Smooth muscle cell (in vitro differentiated cells): ENCODE measurements at regions not wholly inside any gene's neighbourhood (a gene's known extent, or its start where the extent isn't known, plus 50 kb on each side); places are given as distances from the start of the nearest gene placed in this dataset.

Experiments
- DNase-seq: peaks from one replicate; lab custom pipeline; 2025; ENCODE audit not compliant: unreplicated experiment; lab: John Stamatoyannopoulos, UW
- H2AFZ ChIP-seq: fragments of 200-600 bp; sonication (generic); 2 replicates; pipeline ENCODE4 v1.6.0; 2016; ENCODE audit warnings: antibody characterized with exemption, low read depth, mild to moderate bottlenecking
- H3F3A ChIP-seq: fragments of 200-600 bp; sonication (generic); 2 replicates; pipeline ENCODE4 v1.6.0; 2017; ENCODE audit warnings: antibody characterized with exemption, low read depth
- H3K27ac ChIP-seq: fragments of 200-600 bp; sonication (generic); 2 replicates; pipeline ENCODE4 v1.5.1; 2016; ENCODE audit warnings: low read depth, mild to moderate bottlenecking
- H3K27me3 ChIP-seq: fragments of 200-600 bp; sonication (generic); 2 replicates; pipeline ENCODE4 v1.6.1; 2016; ENCODE audit warnings: low read depth, mild to moderate bottlenecking
- H3K36me3 ChIP-seq: fragments of 200-600 bp; sonication (generic); 2 replicates; pipeline ENCODE4 v1.5.1; 2016; ENCODE audit warnings: low read depth
- H3K4me1 ChIP-seq: fragments of 200-600 bp; sonication (generic); 2 replicates; pipeline ENCODE4 v1.5.1; 2016; ENCODE audit warnings: low read depth
- H3K4me2 ChIP-seq: fragments of 200-600 bp; sonication (generic); 2 replicates; pipeline ENCODE4 v1.6.0; 2016; ENCODE audit warnings: mild to moderate bottlenecking
- H3K4me3 ChIP-seq: fragments of 200-600 bp; sonication (generic); 2 replicates; pipeline ENCODE4 v1.5.1; 2016; ENCODE audit warnings: mild to moderate bottlenecking
- H3K79me2 ChIP-seq: fragments of 200-600 bp; sonication (generic); 2 replicates; pipeline ENCODE4 v1.6.0; 2016; ENCODE audit warnings: low read depth, mild to moderate bottlenecking
- H3K9ac ChIP-seq: fragments of 200-600 bp; sonication (generic); 2 replicates; pipeline ENCODE4 v1.6.0; 2016; ENCODE audit warnings: low read depth
- H3K9me3 ChIP-seq: fragments of 200-600 bp; sonication (generic); replicated peaks from 2 replicates; pipeline ENCODE4 v1.5.1; 2016; ENCODE audit warnings: low read depth
- H4K20me1 ChIP-seq: fragments of 200-600 bp; sonication (generic); 2 replicates; pipeline ENCODE4 v1.6.0; 2016; ENCODE audit warnings: low read depth
- WGBS: methylation state at CpG from one replicate; pipeline ENCODE4 v1.1.7; 2016; ENCODE audit warnings: low lambda C conversion rate; 5-methylcytosine and 5-hydroxymethylcytosine counted together
- TF ChIP-seq, protein P1 (sequence below): fragments of 200-600 bp; sonication (generic); IDR thresholded peaks from 2 replicates; pipeline ENCODE4 v1.5.1; 2017; ENCODE audit warnings: borderline replicate concordance, mild to moderate bottlenecking, antibody characterized with exemption; ENCODE audit not compliant: insufficient read depth, poor library complexity, severe bottlenecking

DNA sequence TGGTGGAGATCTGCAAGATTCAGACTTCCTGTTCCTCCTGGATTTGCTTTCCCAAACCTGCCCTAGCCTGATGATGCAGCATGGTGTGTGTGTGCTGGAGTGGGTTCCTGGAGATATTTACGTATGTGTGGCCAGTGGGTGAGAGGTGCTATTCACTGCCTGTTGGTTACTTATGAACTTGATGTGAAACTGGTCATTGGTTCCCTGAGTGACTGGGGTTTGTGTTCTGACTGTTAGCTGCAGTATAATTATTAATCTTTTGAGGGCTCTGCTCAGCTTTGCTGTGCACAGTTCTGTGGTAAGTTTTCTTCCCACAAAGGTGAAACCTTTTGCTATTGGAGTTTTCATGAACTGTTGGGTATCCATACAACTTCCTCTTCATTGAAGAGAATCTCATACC lies 541.8 kb upstream of the FBXO33 start:
- Histone ChIP-seq H3K9ac (no peak overlapping the region), H3K4me3 (no peak overlapping the region), H3K4me2 (no peak overlapping the region), H3K9me3 (no peaks in the 10 kb centered on the region), H4K20me1 (no peaks in the 10 kb centered on the region), H2AFZ (no peak overlapping the region), H3F3A (no peaks in the 10 kb centered on the region), H3K4me1 (no peaks in the 10 kb centered on the region), H3K27ac (no peak overlapping the region), H3K27me3 (no peaks in the 10 kb centered on the region), H3K79me2 (no peaks in the 10 kb centered on the region), H3K36me3 (no peaks in the 10 kb centered on the region)
- WGBS = 83% methylated on average over 1 of the region's 1 CpG
- TF ChIP-seq, protein P1, sequence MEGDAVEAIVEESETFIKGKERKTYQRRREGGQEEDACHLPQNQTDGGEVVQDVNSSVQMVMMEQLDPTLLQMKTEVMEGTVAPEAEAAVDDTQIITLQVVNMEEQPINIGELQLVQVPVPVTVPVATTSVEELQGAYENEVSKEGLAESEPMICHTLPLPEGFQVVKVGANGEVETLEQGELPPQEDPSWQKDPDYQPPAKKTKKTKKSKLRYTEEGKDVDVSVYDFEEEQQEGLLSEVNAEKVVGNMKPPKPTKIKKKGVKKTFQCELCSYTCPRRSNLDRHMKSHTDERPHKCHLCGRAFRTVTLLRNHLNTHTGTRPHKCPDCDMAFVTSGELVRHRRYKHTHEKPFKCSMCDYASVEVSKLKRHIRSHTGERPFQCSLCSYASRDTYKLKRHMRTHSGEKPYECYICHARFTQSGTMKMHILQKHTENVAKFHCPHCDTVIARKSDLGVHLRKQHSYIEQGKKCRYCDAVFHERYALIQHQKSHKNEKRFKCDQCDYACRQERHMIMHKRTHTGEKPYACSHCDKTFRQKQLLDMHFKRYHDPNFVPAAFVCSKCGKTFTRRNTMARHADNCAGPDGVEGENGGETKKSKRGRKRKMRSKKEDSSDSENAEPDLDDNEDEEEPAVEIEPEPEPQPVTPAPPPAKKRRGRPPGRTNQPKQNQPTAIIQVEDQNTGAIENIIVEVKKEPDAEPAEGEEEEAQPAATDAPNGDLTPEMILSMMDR = no peak
- DNase-seq = no peak

DNA sequence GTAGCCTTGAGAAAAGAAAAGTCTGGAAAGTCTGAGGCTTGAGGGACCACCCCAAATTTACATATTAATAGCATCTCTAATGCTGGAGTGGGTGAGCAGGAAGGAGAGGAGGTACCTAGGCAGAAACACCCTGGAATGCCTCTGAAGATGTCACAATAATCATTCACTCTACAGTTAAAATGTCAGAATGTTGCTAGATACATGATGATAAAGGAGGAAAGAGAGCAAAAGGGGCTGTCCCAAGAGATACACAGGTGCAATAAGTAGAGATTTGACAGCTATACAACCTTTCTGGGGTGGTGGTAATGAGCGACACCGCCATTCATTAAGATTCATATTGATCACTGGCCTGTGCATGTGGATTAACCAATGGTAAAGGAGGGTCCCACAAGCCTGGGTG lies 540.5 kb upstream of the FBXO33 start:
- 98% methylated on average over 2 of the region's 2 CpGs for WGBS
- TF ChIP-seq, protein P1 = no peak

DNA sequence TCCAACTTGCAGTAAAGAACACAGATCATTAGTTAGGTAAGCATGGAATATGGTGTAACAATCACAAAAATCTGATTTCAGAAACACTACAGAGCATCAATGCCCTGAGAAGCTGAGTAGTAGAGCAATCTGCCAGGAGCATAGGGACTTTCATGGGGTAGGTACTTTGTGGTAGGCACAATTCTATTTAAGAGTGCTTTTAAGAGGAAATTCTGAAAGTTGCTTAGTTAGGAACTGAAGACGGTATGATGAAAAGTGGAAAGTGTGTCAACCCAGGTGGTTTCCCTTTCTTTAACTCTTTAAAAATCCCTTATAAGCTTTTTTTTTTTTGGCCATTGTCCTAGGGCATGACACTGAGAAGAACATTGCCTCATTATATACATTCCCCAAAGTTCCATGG lies 535.7 kb upstream of the FBXO33 start:
- no peak overlapping the region for H3K4me2 ChIP-seq
- H2AFZ ChIP-seq = no peak overlapping the region
- 92% methylated on average over 1 of the region's 1 CpG for WGBS
- no peak overlapping the region for H3K27ac ChIP-seq
- H3F3A ChIP-seq = no peaks in the 10 kb centered on the region
- TF ChIP-seq, protein P1 = no peak
- DNase-seq = no peak
- H3K79me2 ChIP-seq = no peaks in the 10 kb centered on the region
- no peaks in the 10 kb centered on the region for H4K20me1 ChIP-seq
- H3K4me1 ChIP-seq = no peaks in the 10 kb centered on the region
- no peaks in the 10 kb centered on the region for H3K9me3 ChIP-seq
- H3K4me3 ChIP-seq = no peak overlapping the region
- no peak overlapping the region for H3K9ac ChIP-seq
- no peaks in the 10 kb centered on the region for H3K36me3 ChIP-seq
- no peaks in the 10 kb centered on the region for H3K27me3 ChIP-seq

More for the DNA sequence above, 540.5 kb upstream of the FBXO33 start:
- H3K4me2 ChIP-seq = no peak overlapping the region
- no peaks in the 10 kb centered on the region for H3K27me3 ChIP-seq
- no peak overlapping the region for H3K9ac ChIP-seq
- no peak overlapping the region for H3K27ac ChIP-seq
- H3K9me3 ChIP-seq = no peaks in the 10 kb centered on the region
- DNase-seq = no peak
- H3K4me3 ChIP-seq = no peak overlapping the region
- H3K79me2 ChIP-seq = no peaks in the 10 kb centered on the region
- no peaks in the 10 kb centered on the region for H3K4me1 ChIP-seq
- H2AFZ ChIP-seq = no peak overlapping the region
- H3F3A ChIP-seq = no peaks in the 10 kb centered on the region
- H4K20me1 ChIP-seq = no peaks in the 10 kb centered on the region
- no peaks in the 10 kb centered on the region for H3K36me3 ChIP-seq

DNA sequence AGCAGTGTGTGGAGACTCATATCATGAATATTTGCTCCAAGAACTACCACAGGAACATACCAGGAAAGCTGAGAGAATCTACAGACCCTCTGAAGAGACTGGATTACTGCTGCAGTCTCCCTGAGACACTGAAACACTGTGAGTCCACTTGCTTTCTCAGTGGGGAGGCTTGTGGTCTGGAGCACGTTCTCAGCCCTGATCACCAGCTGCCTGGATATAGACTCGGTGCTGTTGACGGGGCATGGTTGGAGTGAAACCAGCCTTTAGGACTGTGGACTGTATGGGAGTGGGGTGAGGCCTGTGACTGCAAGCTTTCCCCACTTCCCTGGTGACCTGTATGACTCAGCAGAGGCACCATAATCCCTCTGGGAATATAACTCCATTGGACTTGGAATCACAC lies 525.8 kb upstream of the FBXO33 start:
- DNase-seq = no peak
- peaks cover 3% of the 10 kb centered on the region for H3K9me3 ChIP-seq
- H3K4me1 ChIP-seq = no peaks in the 10 kb centered on the region
- no peaks in the 10 kb centered on the region for H4K20me1 ChIP-seq
- TF ChIP-seq, protein P1 = no peak
- 78% methylated on average over 3 of the region's 3 CpGs for WGBS
- no peak overlapping the region for H2AFZ ChIP-seq
- no peaks in the 10 kb centered on the region for H3K36me3 ChIP-seq
- no peak overlapping the region for H3K27ac ChIP-seq
- no peak overlapping the region for H3K4me2 ChIP-seq
- H3K4me3 ChIP-seq = no peak overlapping the region
- no peaks in the 10 kb centered on the region for H3F3A ChIP-seq
- no peak overlapping the region for H3K9ac ChIP-seq
- no peaks in the 10 kb centered on the region for H3K27me3 ChIP-seq
- H3K79me2 ChIP-seq = no peaks in the 10 kb centered on the region
